ENCODE measurements at regions not wholly inside any gene's neighbourhood (a gene's known extent, or its start where the extent isn't known, plus 50 kb on each side); places are given as distances from the start of the nearest gene placed in this dataset.
"Not testable (repeated sequence)": the region's sequence is repeated elsewhere in the genome, so short reads cannot be mapped to it uniquely, and the experiment has no call there.

DNA sequence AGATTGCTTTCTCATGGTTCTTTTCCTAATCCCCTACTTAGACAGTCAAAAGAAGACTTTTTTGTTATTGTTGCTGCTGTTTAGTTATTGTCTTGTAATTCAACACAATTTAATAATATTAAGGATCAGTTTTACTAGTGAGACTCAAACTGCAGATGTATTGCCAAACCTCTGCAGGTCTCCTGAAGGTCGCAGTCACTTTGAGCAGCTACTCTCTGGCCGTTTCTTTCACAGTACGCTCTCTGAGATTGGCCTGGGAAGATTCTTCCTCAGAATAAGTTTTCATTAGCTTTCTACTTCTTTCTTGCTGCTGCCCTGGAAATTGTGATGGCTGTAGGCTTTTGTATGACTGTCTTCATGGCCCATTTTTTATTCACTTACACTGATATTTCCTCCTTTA, 930.8 kb downstream of the QKI start:
- Mint-ChIP-seq H3K9me3 (ENCODE audit: low read depth, unreplicated experiment) (peaks cover 10% of the 10 kb centered on the region), H3K4me3 (ENCODE audit: low read depth, unreplicated experiment) (no peak overlapping the region), H3K27me3 (ENCODE audit: unreplicated experiment) (no peaks in the 10 kb centered on the region), H3K27ac (ENCODE audit: unreplicated experiment) (no peak overlapping the region), H3K36me3 (ENCODE audit: insufficient read depth, unreplicated experiment) (no peaks in the 10 kb centered on the region), H3K4me1 (ENCODE audit: low read depth, unreplicated experiment) (no peaks in the 10 kb centered on the region)
- no TSS peak for BruUV-seq (replicated peaks)
- no peak for DNase-seq
- intact Hi-C loops (cut with micrococcal nuclease; ENCODE audit: unreplicated experiment), result no loop called here
- TF ChIP-seq, protein P1, sequence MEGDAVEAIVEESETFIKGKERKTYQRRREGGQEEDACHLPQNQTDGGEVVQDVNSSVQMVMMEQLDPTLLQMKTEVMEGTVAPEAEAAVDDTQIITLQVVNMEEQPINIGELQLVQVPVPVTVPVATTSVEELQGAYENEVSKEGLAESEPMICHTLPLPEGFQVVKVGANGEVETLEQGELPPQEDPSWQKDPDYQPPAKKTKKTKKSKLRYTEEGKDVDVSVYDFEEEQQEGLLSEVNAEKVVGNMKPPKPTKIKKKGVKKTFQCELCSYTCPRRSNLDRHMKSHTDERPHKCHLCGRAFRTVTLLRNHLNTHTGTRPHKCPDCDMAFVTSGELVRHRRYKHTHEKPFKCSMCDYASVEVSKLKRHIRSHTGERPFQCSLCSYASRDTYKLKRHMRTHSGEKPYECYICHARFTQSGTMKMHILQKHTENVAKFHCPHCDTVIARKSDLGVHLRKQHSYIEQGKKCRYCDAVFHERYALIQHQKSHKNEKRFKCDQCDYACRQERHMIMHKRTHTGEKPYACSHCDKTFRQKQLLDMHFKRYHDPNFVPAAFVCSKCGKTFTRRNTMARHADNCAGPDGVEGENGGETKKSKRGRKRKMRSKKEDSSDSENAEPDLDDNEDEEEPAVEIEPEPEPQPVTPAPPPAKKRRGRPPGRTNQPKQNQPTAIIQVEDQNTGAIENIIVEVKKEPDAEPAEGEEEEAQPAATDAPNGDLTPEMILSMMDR (IDR thresholded peaks at IDR 0.05; ENCODE audit: unreplicated experiment), result no peak
- CTCF ChIA-PET, result no interaction called here

DNA sequence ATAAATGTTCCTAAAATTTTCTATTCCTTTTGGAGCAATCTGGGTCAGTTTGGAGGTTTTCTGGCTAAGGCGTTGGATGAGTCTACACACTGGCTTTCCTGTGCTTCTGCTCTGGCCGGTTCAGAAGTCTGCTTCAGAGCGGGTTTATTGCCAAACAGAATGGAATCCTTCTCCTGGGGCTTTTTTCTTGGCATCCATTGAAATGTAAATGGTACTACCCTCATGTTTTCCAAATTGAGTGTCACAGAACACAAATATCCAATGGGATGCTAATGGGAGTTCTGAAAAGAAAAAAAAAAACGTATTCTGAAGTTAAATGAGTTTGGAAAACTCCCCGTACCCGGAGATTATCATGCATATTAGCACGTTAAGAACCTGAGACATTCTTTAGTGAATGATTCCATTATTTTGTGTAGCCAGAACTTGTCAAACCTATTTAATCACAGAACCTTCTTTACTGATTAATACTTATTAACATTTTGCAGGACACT, 930.3 kb downstream of the QKI start:
- Mint-ChIP-seq H3K27ac (ENCODE audit: unreplicated experiment) (no peak overlapping the region), H3K4me1 (ENCODE audit: low read depth, unreplicated experiment) (no peaks in the 10 kb centered on the region), H3K4me3 (ENCODE audit: low read depth, unreplicated experiment) (no peak overlapping the region), H3K9me3 (ENCODE audit: low read depth, unreplicated experiment) (peaks cover 10% of the 10 kb centered on the region), H3K36me3 (ENCODE audit: insufficient read depth, unreplicated experiment) (no peaks in the 10 kb centered on the region), H3K27me3 (ENCODE audit: unreplicated experiment) (no peaks in the 10 kb centered on the region)
- no peak for DNase-seq
- TF ChIP-seq, protein P1 (IDR thresholded peaks at IDR 0.05; ENCODE audit: unreplicated experiment), result no peak
- CTCF ChIA-PET, result no interaction called here
- BruUV-seq (replicated peaks), result no TSS peak
- intact Hi-C loops (cut with micrococcal nuclease; ENCODE audit: unreplicated experiment), result no loop called here

DNA sequence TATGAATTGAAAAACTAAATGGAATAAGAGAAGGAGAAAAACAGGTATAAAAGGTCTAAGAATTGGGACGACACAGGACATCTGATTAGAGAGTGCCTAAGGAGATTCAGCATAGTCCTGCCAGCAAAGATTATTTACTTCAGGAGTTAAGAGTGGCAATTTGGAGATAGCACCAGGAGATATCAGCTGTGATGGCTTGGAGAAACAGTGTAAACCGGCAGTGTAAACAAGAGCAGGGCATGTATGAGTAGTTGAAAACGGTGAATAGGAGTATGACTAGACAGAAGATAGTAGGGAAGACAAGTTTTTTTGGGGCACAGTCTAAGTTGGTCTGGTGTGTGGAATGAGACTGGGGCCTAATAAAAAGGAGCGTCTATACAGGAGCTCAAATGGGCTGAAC, 924.9 kb downstream of the QKI start:
- H3K4me3 Mint-ChIP-seq (ENCODE audit: low read depth, unreplicated experiment); H3K4me1 Mint-ChIP-seq (ENCODE audit: low read depth, unreplicated experiment); H3K27ac Mint-ChIP-seq (ENCODE audit: unreplicated experiment); BruUV-seq (replicated peaks); DNase-seq; intact Hi-C loops (cut with micrococcal nuclease; ENCODE audit: unreplicated experiment); H3K9me3 Mint-ChIP-seq (ENCODE audit: low read depth, unreplicated experiment); H3K36me3 Mint-ChIP-seq (ENCODE audit: insufficient read depth, unreplicated experiment); H3K27me3 Mint-ChIP-seq (ENCODE audit: unreplicated experiment): not testable (repeated sequence)
- CTCF ChIA-PET, result interaction anchor here (0.7 kb wide), 1 partner anchor 38 kb away, joined by 3 read pairs; no protein-coding TSS in a partner anchor

- BruUV-seq (replicated peaks), result no TSS peak
- DNase-seq, result no peak
- CTCF ChIA-PET, result no interaction called here
- Mint-ChIP-seq H3K4me1 (ENCODE audit: low read depth, unreplicated experiment) (no peaks in the 10 kb centered on the region), H3K27ac (ENCODE audit: unreplicated experiment) (no peak overlapping the region), H3K27me3 (ENCODE audit: unreplicated experiment) (no peaks in the 10 kb centered on the region), H3K4me3 (ENCODE audit: low read depth, unreplicated experiment) (no peak overlapping the region), H3K9me3 (ENCODE audit: low read depth, unreplicated experiment) (peaks cover 7% of the 10 kb centered on the region), H3K36me3 (ENCODE audit: insufficient read depth, unreplicated experiment) (no peaks in the 10 kb centered on the region)
- TF ChIP-seq, protein P1 (IDR thresholded peaks at IDR 0.05; ENCODE audit: unreplicated experiment), result no peak
- intact Hi-C loops (cut with micrococcal nuclease; ENCODE audit: unreplicated experiment), result no loop called here
Measured at GRCh38 chr6:164337925-164338397, 923.4 kb downstream of the QKI start.

DNA sequence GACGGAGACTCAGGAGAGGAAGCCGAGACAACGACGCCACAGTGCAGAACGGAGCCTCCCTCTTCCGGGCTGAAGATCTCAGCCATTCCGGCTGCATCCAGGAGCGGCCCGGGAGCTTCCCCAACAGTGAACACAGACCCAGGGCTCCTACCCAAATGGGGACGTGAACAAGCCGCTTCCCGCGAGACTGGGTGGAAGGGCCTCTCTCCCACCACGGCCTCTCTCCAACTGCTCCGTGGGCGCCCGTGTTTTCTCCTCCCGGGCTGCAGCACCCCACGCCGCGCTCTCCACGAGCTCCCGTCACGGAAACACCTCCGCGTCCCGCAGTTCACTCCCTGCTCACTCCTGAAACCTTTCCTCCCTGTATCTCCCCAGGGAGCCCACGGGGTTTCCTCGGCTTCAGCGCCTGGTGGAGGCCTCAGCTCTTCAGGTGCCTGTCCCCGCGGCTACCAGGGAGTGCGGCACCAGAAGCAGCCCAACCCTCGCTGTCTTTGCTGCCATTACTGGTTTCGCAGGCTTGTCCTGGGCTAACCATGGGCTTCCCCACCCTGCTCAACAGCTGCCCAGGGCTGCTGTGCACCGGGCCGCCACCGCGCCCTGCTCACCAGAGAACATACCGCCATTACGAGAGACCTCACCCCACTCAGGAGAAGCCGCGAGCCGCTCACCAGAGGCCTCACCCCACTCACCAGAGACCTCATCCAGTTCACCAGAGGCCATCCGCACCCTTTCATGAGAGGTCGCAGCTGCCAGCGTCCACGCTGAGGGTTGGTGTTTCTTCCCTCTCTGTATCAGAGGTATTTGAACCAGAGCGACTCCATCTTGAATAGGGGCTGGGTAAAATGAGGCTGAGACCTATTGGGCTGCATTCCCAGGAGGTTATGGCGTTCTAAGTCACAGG, 922.8 kb downstream of the QKI start:
- no peaks in the 10 kb centered on the region for H3K36me3 Mint-ChIP-seq (ENCODE audit: insufficient read depth, unreplicated experiment)
- BruUV-seq (replicated peaks), result no TSS peak
- H3K9me3 Mint-ChIP-seq (ENCODE audit: low read depth, unreplicated experiment), result peaks cover 2% of the 10 kb centered on the region
- CTCF ChIA-PET, result no interaction called here
- TF ChIP-seq, protein P1 (IDR thresholded peaks at IDR 0.05; ENCODE audit: unreplicated experiment), result no peak
- intact Hi-C loops (cut with micrococcal nuclease; ENCODE audit: unreplicated experiment), result no loop called here
- H3K27me3 Mint-ChIP-seq (ENCODE audit: unreplicated experiment), result no peaks in the 10 kb centered on the region
- H3K4me3 Mint-ChIP-seq (ENCODE audit: low read depth, unreplicated experiment), result no peak overlapping the region
- no peak for DNase-seq
- no peak overlapping the region for H3K27ac Mint-ChIP-seq (ENCODE audit: unreplicated experiment)
- H3K4me1 Mint-ChIP-seq (ENCODE audit: low read depth, unreplicated experiment), result no peaks in the 10 kb centered on the region
